Small intestine (tissue), 7 donors: ENCODE measurements at regions not wholly inside any gene's neighbourhood (a gene's known extent, or its start where the extent isn't known, plus 50 kb on each side); places are given as distances from the start of the nearest gene placed in this dataset.

Source experiments
- DNase-seq, 2 donors: peaks; one replicate each; pipeline versions ENCODE4 v3.0.0 to v3.0.0-alpha.2; 2013
- FAIRE-seq: peaks from 2 replicates; lab custom pipeline; 2012; peaks lifted over from hg19 to GRCh38; lab: Jason Lieb, UNC
- H3K27ac ChIP-seq, 3 donors: one replicate each; pipeline ENCODE4 v1.5.1; 2013; ENCODE audit warnings: low read length in 2 of 3, mild to moderate bottlenecking in 2 of 3, control low read depth in 1 of 3, inconsistent platforms in 1 of 3, low read depth in 1 of 3, moderate library complexity in 1 of 3
- H3K27me3 ChIP-seq, 3 donors: one replicate each; pipeline ENCODE4 v1.6.1; 2013; ENCODE audit warnings: low read length in 3 of 3, inconsistent platforms in 1 of 3; ENCODE audit not compliant: control insufficient read depth in 3 of 3, insufficient read depth in 3 of 3
- H3K36me3 ChIP-seq, 3 donors: one replicate each; pipeline ENCODE4 v1.6.1; 2013; ENCODE audit warnings: low read length in 3 of 3, inconsistent platforms in 1 of 3, low read depth in 1 of 3, mild to moderate bottlenecking in 1 of 3, moderate library complexity in 1 of 3; ENCODE audit not compliant: control insufficient read depth in 3 of 3, insufficient read depth in 2 of 3
- H3K4me1 ChIP-seq, 3 donors: one replicate each; pipeline ENCODE4 v1.6.1; 2013; ENCODE audit warnings: low read length in 2 of 3, inconsistent platforms in 1 of 3, low read depth in 1 of 3, mild to moderate bottlenecking in 1 of 3, moderate library complexity in 1 of 3; ENCODE audit not compliant: control insufficient read depth in 3 of 3, insufficient read depth in 2 of 3
- H3K4me3 ChIP-seq, 3 donors: one replicate each; pipeline ENCODE4 v1.5.1; 2013; ENCODE audit warnings: low read length in 3 of 3, control low read depth in 1 of 3, inconsistent platforms in 1 of 3, low read depth in 1 of 3, mild to moderate bottlenecking in 1 of 3, moderate library complexity in 1 of 3
- H3K9me3 ChIP-seq, 2 donors: one replicate each; pipeline ENCODE4 v1.6.1; 2013; ENCODE audit warnings: low read depth in 1 of 2, low read length in 1 of 2; ENCODE audit not compliant: control insufficient read depth in 2 of 2, insufficient read depth in 1 of 2
- WGBS, 3 donors: extraction: QIAGEN DNeasy Blood & Tissue Kit; methylation state at CpG; one replicate each; pipeline ENCODE4 v1.1.7; 2013; 5-methylcytosine and 5-hydroxymethylcytosine counted together
- donor health status: healthy with polysubstance abuse.
- donor health status: control.
- donor health status: control.
- donor health status: Bipolar disorder and iron deficiency.
- donor health status: healthy.

DNA sequence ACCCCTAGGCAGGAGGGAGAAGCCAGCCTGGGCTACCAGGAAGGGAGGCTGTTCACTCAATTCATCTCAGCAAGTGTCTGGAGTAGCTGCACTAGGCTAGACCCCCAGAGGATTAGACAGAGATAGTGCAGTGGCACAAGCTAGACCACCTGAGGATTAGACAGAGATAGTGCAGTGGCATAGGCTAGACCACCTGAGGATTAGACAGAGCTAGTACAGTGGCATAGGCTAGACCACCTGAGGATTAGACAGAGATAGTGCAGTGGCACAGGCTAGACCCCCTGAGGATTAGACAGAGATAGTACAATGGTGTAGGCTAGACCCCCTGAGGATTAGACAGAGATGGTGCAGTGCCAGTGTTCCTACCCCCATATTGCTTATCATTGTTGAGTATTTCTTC, 74.1 kb upstream of the SDK2 start:
- H3K27me3 ChIP-seq: peaks cover 0 to 5% (median 2%) of the 10 kb centered on the region in 3 donors
- peaks cover 0 to 2% of the 10 kb centered on the region in 2 donors for H3K9me3 ChIP-seq
- H3K4me1 ChIP-seq: peaks cover 0 to 5% (median 0%) of the 10 kb centered on the region in 3 donors
- DNase-seq: no peak
- H3K36me3 ChIP-seq: peaks cover 0 to 2% (median 0%) of the 10 kb centered on the region in 3 donors
- no peak for FAIRE-seq
- no peak overlapping the region for H3K27ac ChIP-seq
- H3K4me3 ChIP-seq: no peak overlapping the region

DNA sequence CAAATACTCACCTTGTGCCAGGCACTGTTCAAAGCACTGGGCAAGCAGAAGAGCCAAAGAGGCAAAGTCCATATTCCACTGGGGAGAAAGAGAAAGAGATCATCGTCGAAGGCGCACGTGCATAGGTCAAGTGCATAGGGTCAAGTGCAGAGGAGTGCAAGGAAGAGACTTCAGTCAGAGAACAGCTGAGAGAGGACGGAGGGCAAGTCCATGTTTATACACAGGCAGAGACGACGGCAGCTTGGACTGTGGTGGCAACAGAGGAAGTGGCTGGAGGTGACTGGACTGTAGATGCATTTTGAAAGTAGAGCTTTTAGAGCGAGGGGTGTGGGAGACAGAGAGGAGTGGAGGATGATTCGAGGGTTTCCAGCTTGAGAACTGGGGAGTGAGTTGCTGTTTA, 74.7 kb upstream of the SDK2 start:
- FAIRE-seq: no peak
- Histone ChIP-seq H3K4me1 (peaks cover 0 to 5% (median 0%) of the 10 kb centered on the region in 3 donors), H3K27me3 (no peaks in the 10 kb centered on the region), H3K9me3 (peaks cover 0 to 2% of the 10 kb centered on the region in 2 donors), H3K36me3 (peaks cover 0 to 2% (median 0%) of the 10 kb centered on the region in 3 donors), H3K4me3 (no peak overlapping the region), H3K27ac (no peak overlapping the region)
- DNase-seq: peak; percentile 25 to 57
- 26 to 39% (median 35%) methylated on average over 9 of the region's 9 CpGs for whole genome bisulfite sequencing, 3 donors

DNA sequence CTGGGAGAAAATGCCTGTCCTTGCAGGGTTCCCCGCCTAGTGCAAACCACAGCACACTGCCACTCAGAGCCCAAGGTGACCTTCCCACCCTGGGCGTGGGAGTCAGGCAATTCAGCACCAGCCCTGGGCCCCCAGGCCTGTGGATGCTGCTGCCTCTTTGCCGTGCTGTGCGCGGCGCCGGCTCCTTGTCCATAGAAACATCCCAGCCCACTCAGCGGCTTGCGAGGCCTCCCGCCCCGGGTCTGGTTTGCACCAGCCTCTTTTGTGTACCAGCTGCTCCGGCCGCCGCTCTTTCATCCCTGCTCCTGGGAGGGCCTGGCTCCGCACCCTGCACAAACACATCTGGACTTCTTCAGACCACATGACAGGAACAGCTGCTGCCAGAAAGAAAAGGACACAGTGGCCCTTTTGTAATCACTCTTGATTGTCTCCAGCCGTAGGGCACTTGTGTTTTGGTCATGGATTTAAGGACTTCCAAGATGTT, 75.4 kb upstream of the SDK2 start:
- DNase-seq (peak in 1 of 2 donors; percentile 29), FAIRE-seq (no peak)
- Histone ChIP-seq H3K36me3 (peaks cover 0 to 2% (median 0%) of the 10 kb centered on the region in 3 donors), H3K27me3 (no peaks in the 10 kb centered on the region), H3K4me1 (peaks cover 0 to 5% (median 0%) of the 10 kb centered on the region in 3 donors), H3K9me3 (peaks cover 0 to 2% of the 10 kb centered on the region in 2 donors), H3K4me3 (no peak overlapping the region), H3K27ac (no peak overlapping the region)
- 63 to 68% (median 66%) methylated on average over 16 of the region's 16 CpGs for WGBS, 3 donors

DNA sequence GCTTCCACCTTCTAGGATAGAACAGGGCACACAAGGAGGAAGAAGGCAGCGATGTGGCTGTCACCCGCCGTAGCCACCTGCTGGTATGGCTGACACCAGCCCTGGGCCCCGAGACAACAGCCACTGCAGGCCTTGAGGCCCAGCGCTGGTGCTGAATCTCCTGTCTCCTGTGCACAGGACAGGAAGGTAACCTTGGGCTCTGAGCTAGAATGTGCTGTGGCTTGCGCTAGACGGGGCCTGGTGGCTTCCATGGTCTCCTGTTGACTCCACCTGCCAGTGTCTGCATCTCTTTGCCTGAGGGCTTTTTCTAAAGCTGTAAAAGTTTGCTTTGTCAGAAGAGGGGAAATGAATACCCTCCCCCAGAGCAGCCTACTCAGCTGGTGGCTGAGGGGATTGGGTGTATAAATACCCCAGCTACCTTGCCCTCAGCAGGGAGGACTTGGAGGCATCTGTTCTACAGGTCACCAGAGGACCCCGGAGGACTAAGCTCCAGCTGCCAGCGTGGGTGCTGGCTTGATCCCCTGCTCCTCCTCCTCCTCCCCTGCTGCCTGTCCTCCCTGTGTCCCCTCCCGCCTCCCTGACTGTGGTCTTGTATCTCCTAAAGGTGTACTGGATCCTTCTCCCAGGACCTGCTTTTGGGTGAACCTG, 76.1 kb upstream of the SDK2 start:
- no peak for DNase-seq
- FAIRE-seq: no peak
- whole genome bisulfite sequencing, 3 donors: 78 to 88% (median 84%) methylated on average over 10 of the region's 10 CpGs

DNA sequence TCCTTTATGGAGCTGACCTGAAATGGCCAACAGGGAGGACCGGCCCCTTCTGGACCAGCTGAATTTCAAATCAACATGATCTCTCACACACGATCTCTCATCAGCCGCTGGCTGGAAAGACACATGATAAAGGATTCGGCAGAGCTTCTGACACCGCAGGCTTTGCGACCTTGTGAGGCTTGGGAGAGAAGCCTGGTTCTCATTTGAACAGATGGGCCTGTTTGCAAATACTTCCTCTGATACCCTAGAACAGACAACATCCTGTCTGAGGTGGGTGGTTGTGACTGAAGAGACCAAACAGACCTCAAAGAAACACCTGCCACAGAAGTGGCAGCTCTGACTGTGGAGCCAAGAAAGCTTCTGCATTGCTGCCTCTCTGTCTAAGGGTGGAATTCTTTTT, 77.9 kb upstream of the SDK2 start:
- Histone ChIP-seq H3K9me3 (peaks cover 0 to 2% of the 10 kb centered on the region in 2 donors), H3K4me3 (no peak overlapping the region), H3K27me3 (no peaks in the 10 kb centered on the region), H3K27ac (no peak overlapping the region), H3K4me1 (peaks cover 0 to 5% (median 0%) of the 10 kb centered on the region in 3 donors), H3K36me3 (peaks cover 0 to 2% (median 0%) of the 10 kb centered on the region in 3 donors)
- 58 to 87% (median 63%) methylated on average over 6 of the region's 6 CpGs for WGBS, 3 donors
- DNase-seq (no peak), FAIRE-seq (no peak)

More for the DNA sequence above, 76.1 kb upstream of the SDK2 start:
- Histone ChIP-seq H3K36me3 (peaks cover 0 to 2% (median 0%) of the 10 kb centered on the region in 3 donors), H3K9me3 (peaks cover 0 to 2% of the 10 kb centered on the region in 2 donors), H3K27ac (no peak overlapping the region), H3K4me3 (no peak overlapping the region), H3K27me3 (no peaks in the 10 kb centered on the region), H3K4me1 (peaks cover 0 to 5% (median 0%) of the 10 kb centered on the region in 3 donors)

DNA sequence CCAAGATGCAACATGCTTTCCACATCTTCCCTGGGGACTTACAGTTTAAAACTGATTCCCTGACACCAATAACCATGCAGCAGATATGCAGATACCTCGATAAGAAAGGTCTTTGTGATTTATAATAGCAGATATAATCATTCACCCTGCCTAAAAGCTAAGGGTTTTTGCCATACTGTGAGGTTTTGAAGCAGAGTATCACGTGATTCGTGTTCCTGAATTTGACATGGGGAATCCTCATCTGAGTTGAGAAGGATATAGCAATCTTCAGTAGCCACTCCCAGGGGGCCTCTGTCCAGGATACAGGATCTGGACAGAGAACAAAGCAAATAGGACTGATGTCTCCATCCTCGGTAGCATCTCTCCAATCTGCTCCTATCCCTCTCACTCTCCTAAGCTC, 79.1 kb upstream of the SDK2 start:
- no peaks in the 10 kb centered on the region for H3K4me1 ChIP-seq
- no peaks in the 10 kb centered on the region for H3K36me3 ChIP-seq
- H3K9me3 ChIP-seq: peaks cover 0 to 2% of the 10 kb centered on the region in 2 donors
- no peak for DNase-seq
- WGBS, 3 donors: 56 to 78% (median 57%) methylated on average over 4 of the region's 4 CpGs
- no peak overlapping the region for H3K27ac ChIP-seq
- FAIRE-seq: no peak
- no peak overlapping the region for H3K4me3 ChIP-seq
- H3K27me3 ChIP-seq: no peaks in the 10 kb centered on the region

DNA sequence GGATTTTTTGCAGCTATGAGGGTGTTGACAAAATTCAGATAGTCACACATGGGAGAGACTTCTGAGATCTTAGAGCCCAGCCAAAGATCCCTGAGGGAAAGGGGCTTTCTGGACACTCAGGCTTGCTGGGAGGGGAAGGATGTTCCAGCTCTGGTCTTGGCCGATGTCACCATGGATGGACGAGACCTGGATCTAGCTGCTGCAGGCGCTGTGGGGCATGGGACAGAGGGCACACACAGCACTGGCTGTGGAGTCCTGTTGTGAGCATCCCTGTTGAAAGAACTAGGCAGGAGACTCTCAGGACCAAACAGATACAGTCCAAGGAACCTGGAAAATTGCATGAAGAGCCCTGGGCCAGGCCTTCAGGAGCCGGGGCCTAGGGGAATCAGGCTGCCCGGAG, 80.1 kb upstream of the SDK2 start:
- H3K4me3 ChIP-seq: no peak overlapping the region

DNA sequence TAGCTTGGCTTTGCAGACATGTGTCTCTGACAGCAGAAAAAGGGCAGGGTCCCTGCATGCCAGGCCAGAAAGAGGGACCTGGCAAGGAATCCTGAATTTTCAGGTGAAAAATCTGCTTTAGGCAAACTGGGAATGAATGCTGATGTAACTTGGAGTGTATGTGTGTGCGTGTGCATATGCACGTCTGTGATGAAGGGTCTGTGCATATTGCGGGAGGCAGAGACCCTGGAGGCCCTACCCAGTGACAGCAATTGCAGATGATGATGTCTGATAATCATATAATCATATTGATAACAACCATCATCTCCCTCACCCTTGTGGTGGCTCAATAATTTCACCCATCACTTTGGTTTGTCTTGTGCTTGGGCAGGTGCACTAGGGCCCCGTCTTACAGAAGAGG, 80.7 kb upstream of the SDK2 start:
- H3K27me3 ChIP-seq: no peaks in the 10 kb centered on the region
- peaks cover 0 to 5% of the 10 kb centered on the region in 2 donors for H3K9me3 ChIP-seq
- no peak for DNase-seq
- no peak for FAIRE-seq
- no peak overlapping the region for H3K27ac ChIP-seq
- 88 to 97% (median 95%) methylated on average over 4 of the region's 4 CpGs for WGBS, 3 donors
- no peaks in the 10 kb centered on the region for H3K36me3 ChIP-seq
- no peaks in the 10 kb centered on the region for H3K4me1 ChIP-seq
- no peak overlapping the region for H3K4me3 ChIP-seq

More for the DNA sequence above, 80.1 kb upstream of the SDK2 start:
- DNase-seq: no peak
- no peak for FAIRE-seq
- 81 to 91% (median 88%) methylated on average over 5 of the region's 5 CpGs for WGBS, 3 donors
- Histone ChIP-seq H3K4me1 (no peaks in the 10 kb centered on the region), H3K27ac (no peak overlapping the region), H3K36me3 (no peaks in the 10 kb centered on the region), H3K27me3 (no peaks in the 10 kb centered on the region), H3K9me3 (peaks cover 0 to 2% of the 10 kb centered on the region in 2 donors)
